HepG2 (cell line): ENCODE measurements at regions not wholly inside any gene's neighbourhood (a gene's known extent, or its start where the extent isn't known, plus 50 kb on each side); places are given as distances from the start of the nearest gene placed in this dataset.

Experiments used
- FOXM1 ChIP-seq: sonication (generic); formaldehyde crosslinking; IDR thresholded peaks from 2 replicates; pipeline ENCODE4 v1.5.0; 2020; ENCODE audit warnings: missing genetic modification reagents
- GATAD1 ChIP-seq: IDR thresholded peaks from 2 replicates; pipeline ENCODE4 v1.6.1; 2016; ENCODE audit warnings: missing genetic modification reagents, missing compliant biosample characterization
- HMG20A ChIP-seq: IDR thresholded peaks from 2 replicates; pipeline ENCODE4 v1.6.1; 2016; ENCODE audit warnings: borderline replicate concordance
- HNF4A ChIP-seq: sonication (generic); formaldehyde crosslinking; IDR thresholded peaks from 2 replicates; pipeline ENCODE4 v1.4.0; 2020; ENCODE audit warnings: missing genetic modification reagents
- HOXA7 ChIP-seq: sonication (generic); formaldehyde crosslinking; IDR thresholded peaks from 2 replicates; pipeline ENCODE4 v1.8.1; 2022; ENCODE audit warnings: mild to moderate bottlenecking, missing genetic modification reagents, moderate library complexity
- PBX2 ChIP-seq: IDR thresholded peaks from 2 replicates; pipeline ENCODE4 v1.6.1; 2016; ENCODE audit warnings: control low read depth
- PPARG ChIP-seq: conservative IDR thresholded peaks from 2 replicates; pipeline ENCODE4 v1.6.1; 2016; ENCODE audit warnings: missing biosample characterization, missing genetic modification reagents
- RCOR2 ChIP-seq: IDR thresholded peaks from 2 replicates; pipeline ENCODE4 v1.6.1; 2016; ENCODE audit warnings: missing biosample characterization, missing genetic modification reagents
- REPIN1 ChIP-seq: sonication (generic); formaldehyde crosslinking; IDR thresholded peaks from 2 replicates; pipeline ENCODE4 v1.8.0; 2022; ENCODE audit warnings: missing genetic modification reagents, low read depth, mild to moderate bottlenecking, borderline replicate concordance
- RNF219 ChIP-seq: sonication (generic); formaldehyde crosslinking; IDR thresholded peaks from 2 replicates; pipeline ENCODE4 v1.5.0; 2020; ENCODE audit warnings: mild to moderate bottlenecking, missing genetic modification reagents
- RXRB ChIP-seq: IDR thresholded peaks from 2 replicates; pipeline ENCODE4 v1.6.1; 2016; ENCODE audit warnings: borderline replicate concordance, missing genetic modification reagents, missing compliant biosample characterization
- SOX6 ChIP-seq, 2 experiments: fragments of 450-650 bp in 1 of 2; sonication (generic) in 1 of 2; formaldehyde crosslinking in 1 of 2; IDR thresholded peaks; 2 replicates each; pipeline versions ENCODE4 v1.4.0 to v1.6.1; 2017 to 2020; ENCODE audit warnings: antibody characterized with exemption in 1 of 2, mild to moderate bottlenecking in 1 of 2, missing genetic modification reagents in 1 of 2
- TBX3 ChIP-seq: fragments of 450-650 bp; IDR thresholded peaks from 2 replicates; pipeline ENCODE4 v1.6.1; 2017; ENCODE audit warnings: antibody characterized with exemption, mild to moderate bottlenecking, inconsistent platforms, borderline replicate concordance
- ZBED4 ChIP-seq: sonication (generic); formaldehyde crosslinking; IDR thresholded peaks from 2 replicates; pipeline ENCODE4 v1.4.0; 2020; ENCODE audit warnings: missing genetic modification reagents, borderline replicate concordance
- ZBTB33 ChIP-seq: sonication (generic); formaldehyde crosslinking; IDR thresholded peaks from 2 replicates; pipeline ENCODE4 v1.4.0; 2020; ENCODE audit warnings: missing genetic modification reagents
- ZFP90 ChIP-seq: sonication (generic); formaldehyde crosslinking; IDR thresholded peaks from 2 replicates; pipeline ENCODE4 v1.8.0; 2022; ENCODE audit warnings: missing genetic modification reagents, mild to moderate bottlenecking, inconsistent platforms, borderline replicate concordance
- ZNF557 ChIP-seq: sonication (generic); formaldehyde crosslinking; IDR thresholded peaks from 2 replicates; pipeline ENCODE4 v1.4.0; 2020; ENCODE audit warnings: missing genetic modification reagents
- ZNF720 ChIP-seq: sonication (generic); formaldehyde crosslinking; IDR thresholded peaks from 2 replicates; pipeline ENCODE4 v1.4.0; 2020; ENCODE audit warnings: missing genetic modification reagents
- ZSCAN25 ChIP-seq: sonication (generic); formaldehyde crosslinking; IDR thresholded peaks from 2 replicates; pipeline ENCODE4 v1.8.0; 2022; ENCODE audit warnings: mild to moderate bottlenecking, missing genetic modification reagents

- TF ChIP-seq ZBED4 (CRISPR knock-in tag) (no peak), HMG20A (CRISPR knock-in tag) (peak; percentile 61; the same call in 1 of the 2 replicates), GATAD1 (CRISPR knock-in tag) (no peak), ZFP90 (no peak), TBX3 (no peak), REPIN1 (CRISPR knock-in tag) (0 out of 2 replicates have a peak, but pooled peaks have one; percentile 27), ZBTB33 (CRISPR knock-in tag) (no peak), HOXA7 (CRISPR knock-in tag) (no peak), FOXM1 (CRISPR knock-in tag) (no peak), RCOR2 (CRISPR knock-in tag) (no peak), PPARG (CRISPR knock-in tag) (no peak), ZNF557 (CRISPR knock-in tag) (no peak), RXRB (CRISPR knock-in tag) (0 out of 2 replicates have a peak, but pooled peaks have one; percentile 26), PBX2 (no peak), HNF4A (CRISPR knock-in tag) (peak; percentile 79), ZNF720 (CRISPR knock-in tag) (no peak), SOX6 (IDR thresholded peaks at IDR 0.05) (no peak), SOX6 (CRISPR knock-in tag; IDR thresholded peaks at IDR 0.05) (peak; percentile 42; the same call in 1 of the 2 replicates), ZSCAN25 (CRISPR knock-in tag) (no peak), RNF219 (CRISPR knock-in tag) (no peak)
Observed at GRCh38 chr6:156273065-156273711, 504.0 kb upstream of the ARID1B start (continued).
